ENCODE measurements at regions not wholly inside any gene's neighbourhood (a gene's known extent, or its start where the extent isn't known, plus 50 kb on each side); places are given as distances from the start of the nearest gene placed in this dataset.

DNA sequence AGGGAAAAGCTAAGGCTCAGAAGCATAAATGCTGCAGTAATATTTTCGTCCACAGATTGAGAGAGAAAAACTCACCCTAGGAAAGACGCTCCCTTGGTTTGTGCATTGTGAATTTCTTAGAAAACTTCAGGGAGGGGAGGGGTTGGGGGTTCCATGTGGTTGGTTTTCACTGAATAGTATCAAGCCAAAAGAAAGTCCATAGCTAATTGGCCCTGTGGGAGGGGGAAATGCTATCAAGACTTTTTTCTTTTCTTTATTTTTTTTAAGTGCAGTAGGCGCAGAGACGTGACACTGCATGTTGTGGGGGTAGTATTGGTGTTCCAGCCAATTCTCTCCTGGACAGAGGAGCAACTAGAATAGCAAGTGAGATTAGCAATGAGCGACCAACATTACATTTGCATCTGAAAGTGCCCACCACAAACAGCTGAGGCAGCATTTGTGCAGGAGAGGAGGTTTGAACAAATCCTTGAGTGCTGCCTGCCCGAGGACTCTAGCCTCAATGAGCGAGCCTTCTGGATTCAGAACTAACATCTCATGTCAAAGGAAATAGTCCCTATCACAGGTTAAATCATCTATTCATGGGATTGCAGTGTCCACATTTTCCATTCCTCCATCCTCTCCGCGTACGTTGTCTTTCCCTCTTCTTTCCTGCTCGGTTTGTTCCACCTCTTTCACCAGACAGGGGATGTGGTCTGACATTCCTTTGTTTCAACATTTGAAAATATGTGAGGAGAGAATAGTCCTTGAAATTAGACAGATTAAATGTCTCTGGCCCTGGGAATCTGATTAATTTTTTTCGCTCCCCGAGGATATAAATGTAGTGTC, 118.0 kb upstream of the MARK1 start:
- DNase-seq, result no peak

GRCh38 chr1:220407191-220407590, 120.7 kb upstream of the MARK1 start:
- DNase-seq, result no peak

DNA sequence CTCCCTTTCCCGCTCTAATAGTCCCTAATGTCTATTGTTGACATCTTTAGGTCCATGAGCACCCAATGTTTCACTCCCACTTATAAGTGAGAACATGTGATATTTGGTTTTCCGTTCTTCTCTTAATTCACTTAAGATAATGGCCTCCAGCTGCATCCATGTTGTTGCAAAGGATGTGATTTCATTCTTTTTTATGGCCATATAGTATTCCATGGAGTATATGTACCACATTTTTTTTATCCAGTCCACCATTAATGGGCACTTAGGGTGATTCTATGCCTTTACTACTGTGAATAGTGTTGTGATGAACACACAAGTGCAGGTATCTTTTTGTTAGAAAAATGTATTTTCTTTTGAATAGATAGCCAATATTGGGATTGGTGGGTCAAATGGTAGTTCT, 126.0 kb upstream of the RAB3GAP2 start:
- no peak for DNase-seq

- DNase-seq, result no peak
These were observed 119.2 kb upstream of the RAB3GAP2 start for GRCh38 chr1:220391491-220391890.

DNA sequence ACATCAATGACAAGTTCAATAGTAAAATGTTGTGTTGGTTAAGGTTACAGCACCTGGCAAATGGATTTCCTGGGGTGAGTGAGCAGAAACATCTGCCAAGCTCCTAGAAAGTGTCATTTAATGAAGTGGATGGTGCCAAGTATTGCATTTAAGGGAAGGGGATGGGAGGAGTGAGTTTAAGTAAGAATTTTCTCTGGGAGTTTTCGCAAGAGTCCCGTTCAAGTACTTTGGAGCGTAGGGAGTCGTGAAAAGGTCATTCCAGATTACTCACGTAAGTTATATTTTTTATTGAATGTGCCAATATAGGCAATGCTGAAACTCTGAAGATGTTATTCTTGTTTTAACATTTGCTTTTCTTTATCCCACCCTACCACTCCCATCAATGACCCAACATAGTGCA, 117.4 kb upstream of the RAB3GAP2 start:
- DNase-seq, result no peak

GRCh38 chr1:220386494-220387195, 114.4 kb upstream of the RAB3GAP2 start:
- no peak for DNase-seq

- no peak for DNase-seq
These were observed 112.9 kb upstream of the RAB3GAP2 start for GRCh38 chr1:220385158-220385557.

- no peak for DNase-seq
These were observed 110.7 kb upstream of the RAB3GAP2 start for GRCh38 chr1:220382994-220383393.

DNA sequence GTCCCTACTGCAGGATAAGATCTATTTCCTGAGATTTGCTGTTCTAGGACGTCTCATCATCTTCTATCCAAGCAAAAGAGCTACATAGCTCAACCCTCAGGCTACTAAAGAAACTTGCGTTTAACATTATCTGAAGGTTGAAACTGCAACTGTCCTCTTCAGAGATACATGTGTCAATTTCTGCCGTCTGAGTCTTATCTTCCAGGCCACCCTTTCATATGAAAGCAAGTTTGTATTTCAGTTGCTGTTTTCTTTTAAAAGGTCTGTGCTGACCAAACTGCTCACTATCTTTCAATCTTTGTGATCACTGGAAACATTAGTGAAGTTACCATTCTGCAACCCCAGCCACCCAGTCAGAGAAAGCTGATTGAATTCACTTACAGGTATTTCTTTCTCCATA, 108.6 kb upstream of the RAB3GAP2 start:
- no peak for DNase-seq

GRCh38 chr1:220378571-220379302, 106.5 kb upstream of the RAB3GAP2 start:
- no peak for DNase-seq

DNA sequence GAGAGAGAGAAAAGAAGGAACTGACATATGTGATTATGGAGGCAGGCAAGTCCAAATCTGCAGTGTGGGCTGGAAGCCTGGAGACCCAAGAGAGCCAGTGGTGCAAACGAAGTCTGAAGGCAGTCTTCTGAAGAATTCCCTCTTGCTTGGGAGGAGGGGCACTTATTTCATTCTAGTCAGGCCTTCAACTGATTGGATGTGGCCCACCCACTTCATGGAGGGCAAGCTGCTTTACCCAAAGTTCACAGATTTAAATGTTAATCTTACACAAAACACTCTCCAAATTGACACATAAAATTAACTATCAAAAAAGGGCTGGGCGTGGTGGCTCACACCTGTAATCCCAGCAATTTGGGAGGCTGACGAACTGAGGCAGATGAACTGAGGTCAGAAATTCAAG, 103.5 kb upstream of the RAB3GAP2 start:
- no peak for DNase-seq

GRCh38 chr1:220374449-220374848, 102.2 kb upstream of the RAB3GAP2 start:
- no peak for DNase-seq

GRCh38 chr1:220372451-220372850, 100.2 kb upstream of the RAB3GAP2 start:
- DNase-seq, result no peak

DNA sequence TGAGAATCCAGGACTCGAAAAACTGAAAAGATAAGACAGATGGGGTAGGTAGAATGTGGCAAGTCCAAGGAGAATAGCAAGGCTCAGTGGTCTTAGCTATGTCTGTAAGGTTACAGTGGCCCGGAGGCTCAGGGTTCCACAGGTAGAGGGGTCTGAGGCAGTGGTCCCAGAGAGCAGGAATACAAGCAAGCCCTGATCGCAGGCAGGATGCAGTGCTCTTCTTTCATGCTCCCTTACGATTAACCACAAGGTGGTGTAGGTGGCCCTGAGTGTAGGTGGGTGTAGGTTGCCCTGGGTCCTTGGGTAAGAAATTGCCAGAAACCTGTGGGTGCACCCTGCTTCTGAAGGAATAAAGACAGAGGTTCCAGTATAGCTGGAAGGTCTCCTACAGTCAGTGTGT, 99.1 kb upstream of the RAB3GAP2 start:
- no peak for DNase-seq

- peak; percentile 48 for DNase-seq
These were observed 97.9 kb upstream of the RAB3GAP2 start for GRCh38 chr1:220370041-220370700.

- no peak for DNase-seq
These were observed 97.3 kb upstream of the RAB3GAP2 start for GRCh38 chr1:220369511-220369910.

DNA sequence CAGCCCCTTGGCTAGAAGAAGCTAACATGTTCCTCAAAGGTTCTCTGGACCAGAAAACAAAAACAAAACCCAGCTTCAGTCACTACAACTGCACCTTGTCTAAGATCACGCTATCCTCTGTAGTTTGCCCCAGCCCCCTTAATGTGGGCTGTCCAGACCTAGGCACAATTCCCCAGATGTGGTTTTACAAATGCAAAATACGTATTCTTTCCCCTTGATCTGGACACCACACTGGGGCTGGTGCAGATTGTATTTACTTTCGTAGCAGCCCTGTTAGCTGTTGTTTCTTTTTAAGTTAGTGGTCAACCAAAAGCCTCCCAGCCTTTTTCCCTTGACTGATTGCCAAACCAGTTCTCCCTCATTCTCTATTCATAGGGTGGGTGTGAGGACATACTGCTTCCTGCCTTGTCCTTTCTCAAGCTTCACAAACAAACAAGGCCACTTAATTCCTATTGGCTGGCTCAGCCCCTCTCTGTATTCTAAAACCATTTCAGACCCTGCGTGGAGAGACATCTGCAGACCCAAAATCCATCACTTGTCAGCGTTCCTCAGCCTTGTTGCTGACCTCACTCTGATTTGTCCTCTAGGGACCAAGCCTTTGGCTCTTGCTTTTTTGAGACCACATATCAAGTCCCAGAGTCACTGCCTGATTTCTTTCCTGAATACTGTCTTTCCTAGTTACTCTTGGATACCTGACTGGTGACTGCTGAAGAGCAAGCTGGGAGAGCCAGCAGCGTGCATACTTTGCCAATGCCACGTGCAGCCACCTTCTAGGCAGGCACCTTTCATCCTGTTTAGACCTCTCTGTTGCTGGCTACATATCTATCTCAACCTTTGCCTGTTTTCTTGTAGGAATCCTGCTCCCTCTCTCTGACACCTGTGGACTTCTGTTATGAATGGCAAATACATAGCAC, 96.4 kb upstream of the RAB3GAP2 start:
- DNase-seq, result no peak

- DNase-seq, result no peak
These were observed 95.6 kb upstream of the RAB3GAP2 start for GRCh38 chr1:220367833-220368232.

GRCh38 chr1:220366269-220366668, 94.0 kb upstream of the RAB3GAP2 start:
- DNase-seq, result no peak

DNA sequence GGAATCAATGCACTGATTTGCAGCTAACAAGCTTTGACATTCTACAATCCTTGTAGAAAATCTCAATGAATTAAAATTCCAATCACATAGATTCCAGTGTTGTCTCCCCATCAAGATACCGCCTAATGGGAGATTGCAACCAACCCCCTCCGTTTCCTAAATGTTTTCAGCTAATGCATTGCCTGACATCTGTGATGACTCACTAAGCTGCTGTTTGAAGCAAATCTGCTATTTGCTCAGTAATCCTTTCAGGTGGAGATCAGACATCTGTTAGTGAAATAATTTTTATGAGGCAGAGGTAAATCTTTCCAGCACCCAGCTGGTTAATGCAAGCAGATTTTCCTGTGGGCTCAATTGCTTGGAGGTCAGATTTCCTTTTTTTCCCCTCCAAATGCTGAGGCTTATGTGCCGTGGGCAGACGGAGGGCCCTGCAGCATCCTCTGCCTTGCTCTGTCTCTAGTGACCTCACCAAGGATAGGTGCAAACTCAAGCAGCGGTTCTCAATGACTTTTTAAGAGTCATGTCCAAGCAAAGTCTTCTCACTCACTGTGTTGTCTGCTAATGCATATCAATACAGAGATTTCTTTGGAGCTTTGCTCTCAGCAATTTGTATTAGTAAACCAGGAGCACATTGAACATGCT, 91.1 kb upstream of the RAB3GAP2 start:
- no peak for DNase-seq

Data from right forelimb (tissue), 1 donor.